Stimulated activated CD4-positive, alpha-beta T cell treated with anti-CD3 and anti-CD28 coated beads, Interleukin-12 subunit alpha, Interleukin-12 subunit beta, amount 100 ng/mL, for 48 hours (primary cell): ENCODE measurements at regions not wholly inside any gene's neighbourhood (a gene's known extent, or its start where the extent isn't known, plus 50 kb on each side); places are given as distances from the start of the nearest gene placed in this dataset.
A peak's percentile ranks its signal among the peaks of the same experiment; 100 is the strongest.

Experiments used
- DNase-seq, 3 donors: peaks; one replicate each; pipeline ENCODE4 v3.0.0-alpha.2; 2020; ENCODE audit warnings: low read depth in 2 of 3, low spot score in 1 of 3

GRCh38 chr2:217691516-217691915 lies 311.3 kb downstream of the TNS1 start:
- no peak for DNase-seq

GRCh38 chr2:217689053-217689452 lies 313.7 kb downstream of the TNS1 start:
- no peak for DNase-seq

- DNase-seq, result no peak
Measured at GRCh38 chr2:217688494-217688893, 314.3 kb downstream of the TNS1 start.

GRCh38 chr2:217687771-217688170 lies 315.0 kb downstream of the TNS1 start:
- DNase-seq, result no peak

GRCh38 chr2:217685255-217685605 lies 317.6 kb downstream of the TNS1 start:
- no peak for DNase-seq

- no peak for DNase-seq
Measured at GRCh38 chr2:217684431-217685254, 318.2 kb downstream of the TNS1 start.

GRCh38 chr2:217683106-217683870 lies 319.5 kb downstream of the TNS1 start:
- no peak for DNase-seq

- DNase-seq, result no peak
Measured at GRCh38 chr2:217681791-217682190, 321.0 kb downstream of the TNS1 start.

GRCh38 chr2:217680381-217680780 lies 322.4 kb downstream of the TNS1 start:
- no peak for DNase-seq

- no peak for DNase-seq
Measured at GRCh38 chr2:217673627-217674026, 329.2 kb downstream of the TNS1 start.

GRCh38 chr2:217672472-217672871 lies 330.3 kb downstream of the TNS1 start:
- DNase-seq, result no peak

- DNase-seq, result no peak
Measured at GRCh38 chr2:217671871-217672270, 330.9 kb downstream of the TNS1 start.

- DNase-seq, result no peak
Measured at GRCh38 chr2:217671075-217671474, 331.7 kb downstream of the TNS1 start.

GRCh38 chr2:217669831-217670230 lies 333.0 kb downstream of the TNS1 start:
- DNase-seq, result no peak

GRCh38 chr2:217667512-217667911 lies 335.3 kb downstream of the TNS1 start:
- no peak for DNase-seq

GRCh38 chr2:217667035-217667434 lies 335.8 kb downstream of the TNS1 start:
- no peak for DNase-seq

GRCh38 chr2:217666338-217666737 lies 336.5 kb downstream of the TNS1 start:
- peak in 1 of 3 donors; percentile 8 for DNase-seq

- no peak for DNase-seq
Measured at GRCh38 chr2:217664761-217665160, 338.0 kb downstream of the TNS1 start.

- DNase-seq, result no peak
Measured at GRCh38 chr2:217662984-217663602, 339.7 kb downstream of the TNS1 start.

- no peak for DNase-seq
Measured at GRCh38 chr2:217661378-217661777, 341.4 kb downstream of the TNS1 start.

GRCh38 chr2:217660423-217660822 lies 342.4 kb downstream of the TNS1 start:
- DNase-seq, result no peak

- DNase-seq, result no peak
Measured at GRCh38 chr2:217658806-217659205, 344.0 kb downstream of the TNS1 start.
